Nephron progenitor cell (in vitro differentiated cells): ENCODE measurements at regions not wholly inside any gene's neighbourhood (a gene's known extent, or its start where the extent isn't known, plus 50 kb on each side); places are given as distances from the start of the nearest gene placed in this dataset.

ENCODE experiments used
- DNase-seq: peaks from one replicate; pipeline ENCODE4 v3.0.0; 2021
- H3K27ac Mint-ChIP-seq: 2 replicates; pipeline ENCODE4 v1.8.0; 2021; ENCODE audit warnings: mild to moderate bottlenecking, moderate library complexity, mixed read lengths
- H3K27me3 Mint-ChIP-seq: 2 replicates; pipeline ENCODE4 v1.8.0; 2021; ENCODE audit warnings: mild to moderate bottlenecking, low read depth, mixed read lengths; ENCODE audit not compliant: poor library complexity
- H3K36me3 Mint-ChIP-seq: 2 replicates; pipeline ENCODE4 v1.8.0; 2021; ENCODE audit warnings: low read depth, mixed read lengths
- H3K4me1 Mint-ChIP-seq: 2 replicates; pipeline ENCODE4 v1.8.0; 2021; ENCODE audit warnings: mixed read lengths
- H3K4me3 Mint-ChIP-seq: 2 replicates; pipeline ENCODE4 v1.8.0; 2021; ENCODE audit warnings: mild to moderate bottlenecking, moderate library complexity, mixed read lengths
- H3K9me3 Mint-ChIP-seq: 2 replicates; pipeline ENCODE4 v1.8.0; 2021; ENCODE audit warnings: mild to moderate bottlenecking, moderate library complexity, mixed read lengths
- TF ChIP-seq, protein P1 (sequence below): fragments of 200-600 bp; sonication (generic); IDR thresholded peaks from 2 replicates; pipeline ENCODE4 v1.5.0; 2021; ENCODE audit warnings: antibody characterized with exemption

DNA sequence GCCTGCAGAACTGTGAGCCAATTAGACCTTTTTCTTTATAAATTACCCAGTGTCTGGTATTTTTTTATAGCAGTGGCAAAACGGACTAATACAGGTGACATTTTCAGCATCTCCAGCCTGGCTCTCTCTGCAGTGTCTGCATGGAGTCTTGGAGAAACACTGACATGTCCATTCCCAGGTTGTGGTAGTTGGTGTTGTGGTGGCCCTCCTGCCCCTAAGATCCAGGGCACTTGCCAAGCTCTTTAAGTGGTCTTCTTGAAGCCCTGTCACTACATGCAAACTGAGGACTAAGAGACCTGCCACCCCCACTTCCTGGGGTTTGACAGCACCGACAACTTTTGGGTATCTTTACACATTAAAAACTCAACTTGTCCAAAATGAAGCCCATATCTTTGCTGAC, 419.4 kb downstream of the NPHP4 start:
- no peak overlapping the region for H3K4me3 Mint-ChIP-seq
- H3K27me3 Mint-ChIP-seq, result peaks cover 40% of the 10 kb centered on the region
- peaks cover 4% of the 10 kb centered on the region for H3K36me3 Mint-ChIP-seq
- DNase-seq, result no peak
- no peak overlapping the region for H3K27ac Mint-ChIP-seq
- TF ChIP-seq, protein P1, sequence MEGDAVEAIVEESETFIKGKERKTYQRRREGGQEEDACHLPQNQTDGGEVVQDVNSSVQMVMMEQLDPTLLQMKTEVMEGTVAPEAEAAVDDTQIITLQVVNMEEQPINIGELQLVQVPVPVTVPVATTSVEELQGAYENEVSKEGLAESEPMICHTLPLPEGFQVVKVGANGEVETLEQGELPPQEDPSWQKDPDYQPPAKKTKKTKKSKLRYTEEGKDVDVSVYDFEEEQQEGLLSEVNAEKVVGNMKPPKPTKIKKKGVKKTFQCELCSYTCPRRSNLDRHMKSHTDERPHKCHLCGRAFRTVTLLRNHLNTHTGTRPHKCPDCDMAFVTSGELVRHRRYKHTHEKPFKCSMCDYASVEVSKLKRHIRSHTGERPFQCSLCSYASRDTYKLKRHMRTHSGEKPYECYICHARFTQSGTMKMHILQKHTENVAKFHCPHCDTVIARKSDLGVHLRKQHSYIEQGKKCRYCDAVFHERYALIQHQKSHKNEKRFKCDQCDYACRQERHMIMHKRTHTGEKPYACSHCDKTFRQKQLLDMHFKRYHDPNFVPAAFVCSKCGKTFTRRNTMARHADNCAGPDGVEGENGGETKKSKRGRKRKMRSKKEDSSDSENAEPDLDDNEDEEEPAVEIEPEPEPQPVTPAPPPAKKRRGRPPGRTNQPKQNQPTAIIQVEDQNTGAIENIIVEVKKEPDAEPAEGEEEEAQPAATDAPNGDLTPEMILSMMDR, result no peak
- H3K9me3 Mint-ChIP-seq, result peaks cover 39% of the 10 kb centered on the region
- H3K4me1 Mint-ChIP-seq, result peaks cover 33% of the 10 kb centered on the region

GRCh38 chr1:5571861-5572401, 420.3 kb downstream of the NPHP4 start:
- peaks cover 4% of the 10 kb centered on the region for H3K36me3 Mint-ChIP-seq
- TF ChIP-seq, protein P1, result no peak
- H3K27me3 Mint-ChIP-seq, result peaks cover 38% of the 10 kb centered on the region
- H3K27ac Mint-ChIP-seq, result no peak overlapping the region
- no peak for DNase-seq
- no peak overlapping the region for H3K4me3 Mint-ChIP-seq
- peaks cover 33% of the 10 kb centered on the region for H3K4me1 Mint-ChIP-seq
- H3K9me3 Mint-ChIP-seq, result peaks cover 39% of the 10 kb centered on the region

GRCh38 chr1:5571438-5571837, 420.8 kb downstream of the NPHP4 start:
- peaks cover 39% of the 10 kb centered on the region for H3K9me3 Mint-ChIP-seq
- H3K27me3 Mint-ChIP-seq, result peaks cover 38% of the 10 kb centered on the region
- no peak for DNase-seq
- TF ChIP-seq, protein P1, result no peak
- H3K27ac Mint-ChIP-seq, result no peak overlapping the region
- peaks cover 4% of the 10 kb centered on the region for H3K36me3 Mint-ChIP-seq
- peaks cover 29% of the 10 kb centered on the region for H3K4me1 Mint-ChIP-seq
- no peak overlapping the region for H3K4me3 Mint-ChIP-seq

DNA sequence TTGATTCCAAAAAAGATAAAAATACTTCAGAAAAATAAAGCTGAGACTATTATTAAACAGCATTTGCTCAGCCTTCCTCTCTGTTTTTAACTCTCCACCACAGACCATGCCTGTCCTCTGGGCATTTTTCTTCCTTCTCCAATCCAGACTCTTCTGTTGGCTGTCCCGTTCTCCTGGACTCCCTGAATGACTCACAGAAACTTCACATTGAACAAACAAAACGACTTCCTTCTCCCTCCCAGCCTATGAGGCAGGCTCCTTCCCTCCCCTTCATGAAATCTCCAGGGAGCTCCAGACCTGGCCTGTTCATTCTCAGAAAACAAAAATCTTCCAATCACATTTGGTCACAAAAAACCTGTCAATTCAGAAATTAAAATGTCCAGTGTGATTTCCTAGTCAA, 421.3 kb downstream of the NPHP4 start:
- no peak overlapping the region for H3K27ac Mint-ChIP-seq
- peaks cover 4% of the 10 kb centered on the region for H3K36me3 Mint-ChIP-seq
- TF ChIP-seq, protein P1, result no peak
- H3K4me3 Mint-ChIP-seq, result no peak overlapping the region
- no peak for DNase-seq
- H3K27me3 Mint-ChIP-seq, result peaks cover 38% of the 10 kb centered on the region
- H3K4me1 Mint-ChIP-seq, result peaks cover 24% of the 10 kb centered on the region
- peaks cover 39% of the 10 kb centered on the region for H3K9me3 Mint-ChIP-seq

DNA sequence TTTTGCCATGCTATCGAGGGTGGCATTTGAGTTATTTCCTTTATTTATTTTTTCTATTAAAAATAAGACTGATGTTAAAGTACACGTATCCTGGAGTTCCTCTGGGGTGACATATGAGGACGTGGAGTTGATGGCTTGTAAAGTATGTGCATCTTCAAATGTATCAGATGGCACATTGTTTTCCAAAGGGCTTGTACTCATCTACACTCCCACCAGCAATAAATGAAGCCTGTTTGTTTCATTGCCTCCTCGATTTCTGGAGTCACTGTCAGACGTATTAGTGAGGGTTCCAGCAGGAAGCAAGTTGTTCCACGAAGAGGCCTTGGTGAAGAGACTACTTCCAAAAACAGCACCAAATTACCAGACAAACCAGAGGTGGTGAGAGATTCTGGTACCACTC, 423.9 kb downstream of the NPHP4 start:
- Mint-ChIP-seq H3K27ac (no peak overlapping the region), H3K27me3 (peaks cover 32% of the 10 kb centered on the region), H3K9me3 (peaks cover 39% of the 10 kb centered on the region), H3K4me3 (no peak overlapping the region), H3K4me1 (peaks cover 12% of the 10 kb centered on the region), H3K36me3 (peaks cover 4% of the 10 kb centered on the region)
- TF ChIP-seq, protein P1, result no peak
- DNase-seq, result no peak

DNA sequence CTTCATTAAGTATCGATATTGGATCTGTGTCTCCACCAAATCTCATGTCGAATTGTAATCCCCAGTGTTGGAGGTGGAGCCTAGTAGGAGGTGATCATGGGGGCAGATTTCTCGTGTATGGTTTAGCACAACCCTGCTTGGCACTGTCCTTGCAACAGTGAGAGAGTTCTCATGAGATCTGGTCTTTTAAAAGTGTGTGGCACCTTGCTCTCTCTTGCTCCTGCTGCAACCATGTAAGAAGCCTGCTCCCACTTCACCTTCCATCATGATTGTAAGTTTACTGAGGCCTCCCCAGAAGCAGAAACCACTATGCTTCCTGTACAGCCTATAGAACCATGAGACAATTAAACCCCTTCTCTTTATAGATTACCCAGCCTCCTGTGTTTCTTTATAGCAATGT, 424.4 kb downstream of the NPHP4 start:
- H3K4me3 Mint-ChIP-seq, result no peak overlapping the region
- no peak for DNase-seq
- peaks cover 31% of the 10 kb centered on the region for H3K27me3 Mint-ChIP-seq
- peaks cover 4% of the 10 kb centered on the region for H3K36me3 Mint-ChIP-seq
- no peak overlapping the region for H3K27ac Mint-ChIP-seq
- peaks cover 39% of the 10 kb centered on the region for H3K9me3 Mint-ChIP-seq
- TF ChIP-seq, protein P1, result no peak
- H3K4me1 Mint-ChIP-seq, result peaks cover 12% of the 10 kb centered on the region
